GM18861 (cell line): ENCODE measurements at regions not wholly inside any gene's neighbourhood (a gene's known extent, or its start where the extent isn't known, plus 50 kb on each side); places are given as distances from the start of the nearest gene placed in this dataset.

Experiments used
- ATAC-seq: cut with Tn5 transposase; IDR thresholded peaks from one replicate; pipeline ENCODE4 v1.9.1; 2021; ENCODE audit not compliant: unreplicated experiment

DNA sequence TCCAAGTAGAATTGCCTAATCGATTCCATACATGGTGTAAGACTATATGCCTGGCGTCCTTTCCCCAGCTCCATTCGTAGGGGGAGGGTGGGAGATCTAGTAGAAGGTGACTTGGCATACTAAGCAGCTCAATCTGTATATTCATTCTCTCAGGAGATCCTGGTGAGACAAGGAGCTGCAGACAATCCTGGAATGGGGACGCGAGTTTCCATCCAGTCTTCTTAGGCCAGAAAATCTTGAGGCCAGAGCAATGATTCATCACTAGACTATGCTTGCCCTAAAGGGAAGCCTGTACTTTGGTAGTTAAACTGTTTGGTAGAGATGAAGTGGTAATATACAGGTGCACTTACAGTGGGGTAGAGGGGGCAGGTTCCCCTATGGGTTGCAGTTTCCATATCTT lies 468.7 kb downstream of the ADGRL2 start:
- no peak for ATAC-seq

DNA sequence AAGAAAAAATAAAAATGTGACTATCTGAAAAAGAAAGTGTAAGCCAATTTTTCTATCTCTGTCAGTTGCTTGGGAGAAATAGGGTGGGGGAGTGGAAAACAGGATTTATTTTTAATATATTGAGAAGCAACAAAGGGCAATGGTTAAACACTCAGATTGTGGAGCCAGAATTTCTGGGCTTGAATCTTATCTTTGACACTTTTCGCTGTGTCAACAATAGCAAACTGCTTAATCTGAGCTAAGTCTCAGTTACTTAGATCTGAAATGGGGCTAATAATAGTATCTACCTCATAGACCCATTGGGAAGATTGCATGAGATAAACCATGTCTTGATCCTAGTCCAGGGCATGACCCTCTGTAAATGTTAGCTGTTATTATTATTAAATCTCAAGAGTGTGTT lies 468.1 kb downstream of the ADGRL2 start:
- no peak for ATAC-seq

DNA sequence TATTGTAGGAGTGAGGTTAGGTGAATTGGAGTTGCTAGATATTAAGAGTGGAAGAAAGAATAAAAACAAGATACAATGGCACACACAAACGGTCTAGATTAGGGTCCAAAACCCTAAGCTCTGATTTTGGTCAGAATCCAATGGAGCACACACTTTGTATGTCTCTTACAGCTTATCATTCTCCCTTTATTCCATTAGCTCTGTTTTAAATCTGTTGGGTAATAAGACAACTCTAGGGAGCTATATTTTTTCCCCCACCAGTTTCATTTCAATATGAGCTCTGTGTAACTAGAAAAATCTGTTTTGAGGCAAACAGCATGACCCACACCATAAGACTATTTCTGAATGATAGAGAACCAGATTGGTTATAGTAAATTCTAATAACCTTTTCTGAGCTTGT lies 465.6 kb downstream of the ADGRL2 start:
- ATAC-seq, result no peak

DNA sequence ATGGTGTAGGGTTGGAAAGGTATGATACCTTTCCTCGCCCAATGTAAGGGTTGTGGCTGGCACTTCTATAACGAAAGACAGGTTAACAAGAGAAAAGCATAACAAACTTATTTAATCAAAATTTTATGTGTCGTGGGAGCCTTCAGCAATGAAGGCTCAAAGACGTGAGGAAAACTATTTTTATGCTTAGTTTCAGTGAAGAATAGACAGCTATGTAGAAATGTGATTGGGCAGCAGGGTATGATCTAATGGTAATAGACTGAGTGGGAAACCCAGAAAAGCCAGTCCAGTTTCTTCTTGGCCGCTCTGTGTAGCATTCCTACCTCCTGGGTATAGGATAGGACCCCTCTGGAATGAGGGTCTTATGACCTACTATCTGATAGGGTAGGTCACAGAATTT lies 464.7 kb downstream of the ADGRL2 start:
- ATAC-seq, result no peak

DNA sequence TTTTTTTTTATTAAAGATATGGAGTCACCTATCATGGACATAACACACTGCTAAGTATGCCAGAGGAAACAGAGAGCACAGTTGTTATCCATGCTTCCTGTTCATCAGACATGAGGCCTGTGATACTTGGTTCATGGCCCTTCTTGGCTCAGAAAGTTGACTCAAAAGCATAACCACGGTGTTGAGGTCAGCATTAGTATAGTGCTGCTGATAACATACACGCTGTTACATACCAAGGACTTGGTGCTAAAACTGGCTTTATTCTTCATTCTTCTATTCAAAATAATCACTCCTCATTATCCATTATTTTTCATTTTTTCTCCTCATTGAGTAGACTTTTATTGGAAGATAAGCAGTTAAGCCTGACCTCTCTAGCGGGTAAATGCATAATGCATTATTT lies 464.1 kb downstream of the ADGRL2 start:
- no peak for ATAC-seq

DNA sequence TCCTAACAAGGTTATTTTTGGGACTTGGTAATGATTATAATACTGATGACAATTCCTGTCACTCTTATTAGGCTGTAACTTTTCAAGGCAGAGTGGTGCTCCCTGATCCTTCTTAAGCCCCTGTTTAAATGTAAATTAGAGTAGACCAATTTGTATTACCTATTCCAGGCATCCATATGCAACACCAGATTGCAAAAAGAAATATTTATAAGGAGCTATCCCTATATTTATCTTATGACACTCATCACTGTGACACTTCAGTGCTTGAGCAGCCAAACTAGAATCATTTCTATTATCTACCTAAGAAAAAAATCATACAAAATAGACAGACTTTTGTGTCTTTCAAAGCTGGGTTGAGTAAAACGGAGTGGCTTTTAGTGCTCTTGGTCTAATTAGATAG lies 462.7 kb downstream of the ADGRL2 start:
- no peak for ATAC-seq

DNA sequence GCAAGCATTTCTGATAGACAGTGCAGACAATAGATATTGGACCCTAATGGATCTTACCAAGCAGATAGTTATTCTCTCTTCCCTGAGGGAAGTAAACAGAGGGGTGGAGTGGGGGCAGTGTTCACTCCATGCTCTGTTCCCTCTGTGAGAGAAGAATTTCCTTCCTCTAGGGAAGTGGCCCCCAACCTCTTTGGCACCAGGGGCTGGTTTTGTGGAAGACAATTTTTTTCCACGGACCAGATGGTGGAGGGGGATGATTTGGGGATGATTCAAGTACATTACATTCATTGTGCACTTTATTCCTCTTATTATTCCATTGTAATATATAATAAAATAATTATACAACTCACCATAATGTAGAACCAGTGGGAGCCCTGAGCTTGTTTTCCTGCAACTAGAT lies 459.9 kb downstream of the ADGRL2 start:
- ATAC-seq, result no peak

DNA sequence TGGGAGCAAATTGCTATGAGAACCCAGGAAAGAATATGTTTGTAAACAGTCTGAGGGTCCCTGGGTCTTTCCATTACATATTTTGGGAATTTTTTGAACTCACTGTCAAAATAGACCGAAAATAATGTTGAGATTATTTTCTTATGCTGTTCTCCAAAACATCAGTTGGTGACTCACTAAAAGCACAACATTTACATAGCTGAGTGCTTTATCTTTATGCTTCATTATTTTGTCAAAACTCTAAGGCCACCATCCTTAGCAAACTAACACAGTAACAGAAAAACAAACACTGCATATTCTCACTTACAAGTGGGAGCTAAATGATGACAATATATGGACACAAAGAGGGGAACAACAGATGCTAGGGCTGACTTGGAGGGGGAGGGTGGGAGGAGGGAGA lies 459.3 kb downstream of the ADGRL2 start:
- ATAC-seq, result no peak

DNA sequence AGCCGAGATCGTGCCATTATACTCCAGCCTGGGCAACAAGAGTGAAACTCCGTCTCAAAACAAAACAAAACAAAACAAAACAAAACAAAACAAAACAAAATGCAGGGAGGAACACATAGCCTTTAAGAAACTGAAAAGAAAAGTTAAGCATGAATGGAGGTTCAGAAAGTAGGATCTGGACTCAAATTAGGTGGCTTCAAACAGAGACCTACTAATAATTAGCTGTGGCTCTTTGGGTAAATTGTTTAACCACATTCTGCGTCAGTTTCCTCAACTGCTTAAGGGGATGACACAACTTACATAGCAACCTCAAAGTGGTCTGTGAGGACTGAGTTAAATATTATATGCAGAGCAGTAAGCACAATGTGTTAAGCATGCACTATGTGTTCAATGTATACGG lies 458.2 kb downstream of the ADGRL2 start:
- no peak for ATAC-seq

DNA sequence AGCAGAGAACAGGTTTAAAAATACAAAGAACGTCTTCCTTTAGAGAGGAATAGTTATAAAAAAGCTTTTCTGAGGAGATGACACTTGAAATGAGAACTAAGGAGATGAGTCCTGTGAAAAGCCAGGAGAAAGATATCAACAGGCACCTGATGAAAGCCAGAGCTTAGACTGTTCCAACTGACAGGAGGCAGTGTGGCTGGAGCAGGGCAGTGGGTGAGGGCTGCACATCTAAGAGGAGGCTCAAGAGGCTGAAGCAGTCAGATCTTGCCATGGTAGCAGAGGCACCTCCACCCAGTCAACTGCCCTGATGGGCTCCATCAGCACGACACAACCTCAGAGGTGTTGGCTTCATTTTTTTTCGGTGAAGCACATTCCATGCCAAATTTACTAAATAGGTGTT lies 445.3 kb downstream of the ADGRL2 start:
- no peak for ATAC-seq

DNA sequence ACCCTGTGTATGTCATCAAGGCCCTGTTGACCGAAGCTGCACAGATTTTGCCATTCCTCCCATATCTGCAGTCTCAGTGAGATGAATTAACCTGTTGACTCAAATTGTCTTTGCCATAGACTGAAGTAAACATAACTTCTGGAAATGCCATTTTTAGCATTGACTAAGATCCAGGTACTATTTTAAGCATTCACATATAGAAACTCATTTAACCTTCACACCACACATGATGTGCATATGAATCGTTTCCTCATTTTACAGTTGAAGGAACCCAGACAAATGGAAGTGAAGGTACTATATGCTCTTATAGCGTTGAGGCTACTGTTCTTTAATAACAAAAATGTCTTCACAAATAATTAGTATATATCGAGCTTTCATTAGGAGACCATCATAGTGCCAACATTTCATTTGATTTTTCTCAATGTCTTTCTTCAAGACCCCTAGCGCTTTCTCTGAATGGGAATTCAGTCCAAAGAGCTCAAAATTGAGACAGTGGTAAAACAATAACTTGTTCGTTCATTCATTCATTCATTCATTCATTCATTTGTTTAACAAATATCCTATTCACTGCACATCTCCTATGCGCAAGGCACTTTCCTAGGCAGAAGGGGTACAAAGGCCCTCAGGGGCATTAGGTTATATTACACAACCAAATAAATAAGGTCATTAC lies 444.7 kb downstream of the ADGRL2 start:
- no peak for ATAC-seq

DNA sequence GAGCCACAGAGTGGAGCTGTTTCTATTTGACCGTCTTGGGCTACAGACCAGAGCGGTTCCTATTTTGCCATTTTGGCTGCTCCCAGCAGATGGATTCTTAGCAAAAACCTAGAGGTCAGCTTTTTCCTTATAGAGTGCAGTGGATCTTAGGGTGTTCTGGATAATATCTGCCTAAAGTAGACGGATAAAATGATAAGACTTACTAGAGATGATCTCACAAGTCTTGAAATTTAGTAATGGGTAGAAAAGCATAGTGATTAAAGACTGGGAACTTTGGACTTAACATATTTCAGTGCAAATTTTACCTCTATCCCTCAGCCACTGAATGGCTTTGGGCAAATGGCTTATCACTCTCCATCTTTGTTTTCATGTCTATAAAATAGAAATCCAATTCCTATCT lies 439.8 kb downstream of the ADGRL2 start:
- no peak for ATAC-seq

DNA sequence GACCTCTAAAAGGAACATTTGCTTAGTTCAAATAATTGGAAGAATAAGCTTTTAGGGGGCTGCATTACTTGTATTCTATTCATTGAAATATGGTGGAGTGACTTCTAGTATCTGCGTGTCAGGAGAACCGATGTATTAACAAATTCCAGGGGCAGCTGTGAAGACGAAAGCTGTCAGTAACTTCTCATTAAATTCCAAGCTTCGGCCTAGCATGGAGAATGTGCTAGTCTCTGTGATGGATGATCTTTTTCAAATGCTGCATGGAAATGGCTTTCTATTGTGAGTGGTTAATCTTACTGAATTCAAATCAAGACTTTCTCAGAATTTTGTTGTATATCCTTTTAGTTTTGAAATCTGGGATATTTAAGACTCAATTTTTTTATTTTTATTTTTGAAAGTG lies 429.9 kb downstream of the ADGRL2 start:
- ATAC-seq, result no peak

DNA sequence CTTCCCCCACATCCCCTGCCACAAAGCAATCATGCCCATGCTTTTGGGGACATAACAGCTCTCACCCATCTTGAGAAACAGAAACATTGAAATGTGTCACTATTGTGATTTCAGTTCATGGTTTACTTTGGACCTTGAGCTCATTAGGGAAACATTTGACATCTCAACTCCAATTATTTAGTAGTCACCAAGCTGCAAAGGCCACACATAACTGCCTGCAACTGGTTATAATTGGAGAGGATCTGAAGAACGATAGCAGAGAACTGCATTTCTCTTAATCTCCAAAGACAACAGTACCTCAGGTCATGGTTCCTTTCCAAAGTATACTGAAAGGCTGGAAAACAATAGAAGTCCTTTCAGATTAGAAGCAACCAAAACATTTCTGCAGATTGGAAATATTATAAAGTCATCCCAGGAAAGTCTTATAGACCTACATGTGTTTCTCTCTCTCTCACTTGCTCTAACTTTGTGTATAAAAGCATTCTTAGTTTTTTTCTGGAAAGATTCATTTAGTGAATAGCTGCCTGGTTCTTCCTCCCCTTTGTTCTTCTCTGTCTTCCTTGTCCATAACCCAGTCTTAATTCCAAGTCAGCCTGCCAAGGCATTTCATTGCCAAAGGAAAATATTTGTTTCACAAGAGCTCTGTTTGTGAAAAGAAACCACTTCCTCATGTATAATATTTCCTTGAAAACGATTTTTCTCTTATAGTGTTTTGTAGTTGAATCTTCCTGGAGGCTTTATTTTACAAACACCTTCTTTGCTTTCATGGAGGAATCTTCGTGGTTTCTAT lies 426.8 kb downstream of the ADGRL2 start:
- no peak for ATAC-seq

DNA sequence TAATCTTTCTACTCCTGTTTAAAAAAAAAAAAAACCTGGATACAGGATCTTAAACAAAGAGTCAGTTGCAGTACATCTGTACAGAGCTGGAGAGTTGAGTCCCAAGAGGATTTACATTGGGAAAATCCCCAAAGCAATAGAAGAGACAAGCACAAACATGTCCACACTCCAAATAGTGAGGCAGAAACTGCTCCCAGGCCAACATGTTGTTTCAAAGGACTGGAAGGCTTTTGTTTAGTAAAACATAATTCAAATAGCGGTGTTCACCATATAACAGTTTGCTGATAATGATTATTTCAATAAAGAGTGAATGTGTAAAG lies 425.4 kb downstream of the ADGRL2 start:
- ATAC-seq, result no peak

DNA sequence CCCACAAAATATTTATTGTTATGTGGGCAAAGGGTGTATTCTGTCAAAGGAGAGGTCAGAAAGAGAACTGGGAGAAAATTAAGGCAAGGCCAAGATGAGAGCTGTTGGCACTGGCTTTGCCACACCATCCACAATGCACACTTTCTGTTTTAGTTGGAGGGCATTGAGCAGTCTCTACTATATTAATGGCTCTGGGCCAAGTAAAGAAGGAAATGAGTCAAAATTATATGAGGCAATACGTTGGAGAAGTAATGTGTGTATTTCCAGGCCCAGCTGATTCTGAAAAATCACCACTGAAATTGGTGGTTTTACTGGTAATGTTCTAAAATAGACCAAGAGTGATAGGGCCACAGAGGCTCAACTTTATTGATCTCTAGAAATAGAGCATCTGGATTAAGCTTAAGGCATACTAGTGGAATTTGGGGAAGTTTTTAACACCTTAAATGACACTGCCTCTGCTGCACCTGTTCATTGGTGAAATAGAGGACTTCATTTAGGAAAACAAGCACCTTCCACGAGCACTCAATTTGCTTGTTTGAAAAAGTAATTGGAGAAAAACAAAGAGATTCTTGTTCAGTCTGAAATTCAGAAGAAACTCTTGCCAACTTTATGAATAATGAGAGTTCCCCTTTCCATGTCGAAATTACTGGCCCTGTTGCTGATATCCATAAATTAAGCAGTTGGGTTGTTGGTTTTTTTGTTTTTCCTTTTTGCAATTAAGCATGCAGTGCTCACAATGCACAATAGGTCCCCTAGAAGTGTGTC lies 424.9 kb downstream of the ADGRL2 start:
- ATAC-seq, result peak; percentile 65

DNA sequence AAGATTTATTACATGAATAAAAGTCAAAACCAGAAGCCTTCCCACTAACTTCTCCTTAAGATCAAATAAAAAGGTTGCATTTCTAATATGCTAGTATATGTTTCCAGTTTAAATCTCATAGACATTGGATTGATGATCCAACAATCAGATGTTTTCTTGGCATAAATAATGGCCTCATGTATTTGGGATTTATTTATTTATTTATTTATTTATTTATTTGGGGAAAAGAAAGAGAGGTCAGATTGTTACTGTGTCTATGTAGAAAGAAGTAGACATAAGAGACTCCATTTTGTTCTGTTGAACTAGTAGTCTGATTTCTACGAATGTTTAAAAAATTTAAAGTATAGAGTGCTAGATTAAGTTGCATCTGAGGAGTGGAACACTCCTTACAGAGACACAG lies 422.4 kb downstream of the ADGRL2 start:
- no peak for ATAC-seq

DNA sequence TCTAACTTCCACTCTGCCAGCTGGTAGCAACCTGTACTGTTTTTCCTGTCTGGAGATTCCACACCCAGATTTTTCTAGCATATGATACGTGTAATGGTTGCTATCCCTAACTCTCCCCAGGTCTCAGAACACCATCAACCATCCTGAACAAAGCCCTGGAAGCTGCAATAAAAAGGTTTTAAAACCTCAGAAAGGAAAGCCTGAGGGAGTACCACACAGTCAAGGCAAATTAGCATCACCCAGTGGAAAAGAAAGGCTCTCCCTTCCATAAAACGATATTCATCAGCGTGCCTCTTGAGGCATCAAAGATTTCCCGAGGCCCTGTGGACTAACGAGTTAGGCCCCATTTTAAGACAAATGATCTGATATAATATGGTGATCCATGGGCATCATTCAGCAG lies 421.0 kb downstream of the ADGRL2 start:
- no peak for ATAC-seq

DNA sequence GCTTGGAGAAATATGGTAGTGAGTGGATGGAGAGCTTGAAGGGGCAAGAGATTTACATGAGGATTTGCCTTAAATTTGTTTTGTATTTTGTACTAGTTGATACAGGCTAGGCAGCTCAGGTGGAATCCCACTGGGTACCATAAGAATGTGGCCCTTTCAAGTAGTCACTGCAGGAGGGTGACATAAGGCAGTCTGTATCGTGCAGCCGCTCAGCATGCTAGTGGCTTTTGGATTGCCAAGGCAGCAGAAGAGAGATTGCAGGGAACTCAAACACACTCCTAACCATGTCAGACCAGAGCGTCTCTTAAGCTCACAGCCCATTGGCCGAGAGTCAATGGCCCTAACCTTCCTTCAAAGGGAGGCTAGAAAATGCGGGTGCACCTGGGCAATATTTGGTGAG lies 420.0 kb downstream of the ADGRL2 start:
- no peak for ATAC-seq

DNA sequence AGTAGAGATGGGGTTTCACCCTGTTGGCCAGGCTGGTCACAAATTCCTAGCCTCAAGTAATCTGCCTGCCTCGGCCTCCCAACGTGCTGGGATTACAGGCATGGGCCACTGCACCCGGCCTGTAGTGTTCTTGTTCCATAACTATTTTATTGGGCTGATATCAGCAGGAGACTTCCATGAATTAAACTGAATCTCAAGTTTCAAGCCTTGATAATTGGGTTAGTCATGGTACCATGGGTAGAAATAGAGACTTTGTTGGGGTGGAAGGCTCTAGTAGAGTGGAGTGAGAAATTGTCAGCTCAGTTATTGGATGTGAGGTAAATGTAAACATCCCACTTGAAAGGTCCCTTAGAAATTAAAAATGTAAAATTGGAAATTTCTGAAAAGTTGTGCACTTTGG lies 419.1 kb downstream of the ADGRL2 start:
- no peak for ATAC-seq

DNA sequence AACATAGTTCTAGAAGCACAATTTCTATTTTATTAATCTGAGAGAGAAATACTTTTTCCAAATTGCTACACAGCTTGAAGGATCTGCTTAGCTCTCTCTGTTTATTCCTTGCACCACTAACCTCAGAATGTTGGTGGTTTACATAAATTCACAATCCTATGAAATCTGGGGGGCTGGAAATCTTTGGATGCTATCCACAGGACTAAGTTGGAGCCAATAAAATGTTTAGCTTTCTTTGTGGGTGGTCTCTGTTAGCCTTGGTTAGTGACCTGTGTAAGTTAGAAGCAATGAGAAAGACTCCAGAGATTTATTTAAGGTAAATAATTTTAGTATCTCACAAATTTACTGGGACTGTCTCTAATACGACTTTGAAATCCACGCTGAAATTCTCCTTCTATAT lies 418.1 kb downstream of the ADGRL2 start:
- ATAC-seq, result no peak

DNA sequence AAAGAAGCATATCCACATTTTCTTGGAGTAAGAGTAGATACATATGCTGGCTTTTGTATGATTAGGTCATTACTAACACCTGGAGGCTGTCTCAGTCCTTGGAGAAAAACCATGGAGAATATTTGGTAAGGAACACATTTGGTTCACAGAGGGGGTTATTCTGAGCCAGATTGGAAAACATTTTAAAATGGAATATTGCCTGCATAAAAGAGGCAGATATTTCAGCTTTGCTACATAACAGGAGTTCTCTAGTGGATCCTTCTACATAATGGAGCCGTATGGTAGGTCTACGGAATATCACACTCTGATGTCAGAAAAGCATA lies 415.1 kb downstream of the ADGRL2 start:
- no peak for ATAC-seq
